ENCODE measurements at regions not wholly inside any gene's neighbourhood (a gene's known extent, or its start where the extent isn't known, plus 50 kb on each side); places are given as distances from the start of the nearest gene placed in this dataset.

DNA sequence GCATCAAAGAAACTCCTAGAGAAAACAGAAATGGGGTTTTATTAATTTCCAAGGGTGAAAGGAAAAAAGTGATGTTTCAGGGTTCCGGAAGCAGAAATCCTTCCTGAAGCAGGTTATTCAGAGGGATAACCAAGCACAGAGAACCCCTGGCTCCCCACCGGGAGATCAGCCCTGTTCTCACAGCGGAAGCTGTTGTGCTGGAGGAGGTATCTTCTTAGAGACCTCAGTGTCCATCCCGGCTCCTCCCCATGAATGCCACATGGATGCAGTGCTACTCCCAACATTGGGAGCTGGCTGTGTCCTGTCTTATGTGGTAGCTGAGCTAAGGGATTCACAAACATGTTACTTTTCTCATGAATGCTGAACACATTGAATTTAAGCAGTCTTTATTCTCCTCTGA is 80.9 kb upstream of the IRX2 start:
- in situ Hi-C loops (cut with MboI), result no loop called here
- no peaks in the 10 kb centered on the region for H3K36me3 ChIP-seq (ENCODE audit: control insufficient read depth in 2 of 2, insufficient read depth in 2 of 2, low read length in 1 of 2)
- ChIA-PET RAD21 (ENCODE audit: unreplicated experiment) (no interaction called here), SMC1A (ENCODE audit: uncharacterized antibody, unreplicated experiment) (no interaction called here), CTCF (no interaction called here), POLR2A (no interaction called here)
- intact Hi-C loops (cut with micrococcal nuclease; ENCODE audit: unreplicated experiment), result no loop called here
- ATAC-seq, result no peak
- no peak overlapping the region for H3K9ac ChIP-seq (ENCODE audit: control insufficient read depth, insufficient read depth, low read length)
- no peak overlapping the region for H2AFZ ChIP-seq (ENCODE audit: control insufficient read depth, low read depth, low read length)
- H3K4me3 ChIP-seq, result no peak overlapping the region
- FAIRE-seq, result no peak
- no TSS peak for BruUV-seq (replicated peaks)
- no peak overlapping the region for H3K27ac ChIP-seq (ENCODE audit: control insufficient read depth, insufficient read depth)
- H4K20me1 ChIP-seq (ENCODE audit: control insufficient read depth, insufficient read depth), result no peaks in the 10 kb centered on the region
- no peaks in the 10 kb centered on the region for H3K4me1 ChIP-seq (ENCODE audit: control insufficient read depth, insufficient read depth, low read length)
- H3K4me2 ChIP-seq (ENCODE audit: control insufficient read depth, insufficient read depth), result no peak overlapping the region
- no peaks in the 10 kb centered on the region; the same call in 2 of the 3 replicates for H3K9me3 ChIP-seq (replicated peaks; ENCODE audit: control insufficient read depth, insufficient read depth, low read length)
- no peaks in the 10 kb centered on the region for H3K27me3 ChIP-seq (replicated peaks in 1 of 2; ENCODE audit: control insufficient read depth in 2 of 2, insufficient read depth in 2 of 2, low read length in 1 of 2)
- WGBS (ENCODE audit: insufficient coverage, insufficient replicate concordance, low lambda C conversion rate, missing lambda C conversion rate), result 23% methylated on average over 4 of the region's 4 CpGs
- H3K79me2 ChIP-seq (ENCODE audit: control insufficient read depth, insufficient read depth, low read length), result no peaks in the 10 kb centered on the region
- no peak for TF ChIP-seq GABPA (IDR thresholded peaks at IDR 0.05; ENCODE audit: low read depth)
- TF ChIP-seq MEF2A (IDR thresholded peaks at IDR 0.05; ENCODE audit: insufficient read depth, low read depth, low read length), result no peak
- no peak for TF ChIP-seq ZNF274 (IDR thresholded peaks at IDR 0.05; ENCODE audit: insufficient read depth, insufficient read length)
- TF ChIP-seq, protein P1, sequence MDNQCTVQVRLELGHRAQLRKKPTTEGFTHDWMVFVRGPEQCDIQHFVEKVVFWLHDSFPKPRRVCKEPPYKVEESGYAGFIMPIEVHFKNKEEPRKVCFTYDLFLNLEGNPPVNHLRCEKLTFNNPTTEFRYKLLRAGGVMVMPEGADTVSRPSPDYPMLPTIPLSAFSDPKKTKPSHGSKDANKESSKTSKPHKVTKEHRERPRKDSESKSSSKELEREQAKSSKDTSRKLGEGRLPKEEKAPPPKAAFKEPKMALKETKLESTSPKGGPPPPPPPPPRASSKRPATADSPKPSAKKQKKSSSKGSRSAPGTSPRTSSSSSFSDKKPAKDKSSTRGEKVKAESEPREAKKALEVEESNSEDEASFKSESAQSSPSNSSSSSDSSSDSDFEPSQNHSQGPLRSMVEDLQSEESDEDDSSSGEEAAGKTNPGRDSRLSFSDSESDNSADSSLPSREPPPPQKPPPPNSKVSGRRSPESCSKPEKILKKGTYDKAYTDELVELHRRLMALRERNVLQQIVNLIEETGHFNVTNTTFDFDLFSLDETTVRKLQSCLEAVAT (IDR thresholded peaks at IDR 0.05), result no peak
- TF ChIP-seq SMAD1 (IDR thresholded peaks at IDR 0.05; ENCODE audit: low read depth, partially characterized antibody), result no peak
- TF ChIP-seq, protein P2, sequence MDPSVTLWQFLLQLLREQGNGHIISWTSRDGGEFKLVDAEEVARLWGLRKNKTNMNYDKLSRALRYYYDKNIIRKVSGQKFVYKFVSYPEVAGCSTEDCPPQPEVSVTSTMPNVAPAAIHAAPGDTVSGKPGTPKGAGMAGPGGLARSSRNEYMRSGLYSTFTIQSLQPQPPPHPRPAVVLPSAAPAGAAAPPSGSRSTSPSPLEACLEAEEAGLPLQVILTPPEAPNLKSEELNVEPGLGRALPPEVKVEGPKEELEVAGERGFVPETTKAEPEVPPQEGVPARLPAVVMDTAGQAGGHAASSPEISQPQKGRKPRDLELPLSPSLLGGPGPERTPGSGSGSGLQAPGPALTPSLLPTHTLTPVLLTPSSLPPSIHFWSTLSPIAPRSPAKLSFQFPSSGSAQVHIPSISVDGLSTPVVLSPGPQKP (IDR thresholded peaks at IDR 0.05; ENCODE audit: low read depth, low read length), result no peak
- TF ChIP-seq NFIC (IDR thresholded peaks at IDR 0.05; ENCODE audit: low read depth, low read length), result no peak
- TF ChIP-seq TAF1 (IDR thresholded peaks at IDR 0.05; ENCODE audit: borderline replicate concordance, low read depth, low read length), result no peak
- TF ChIP-seq YBX1 (IDR thresholded peaks at IDR 0.05), result no peak
- TF ChIP-seq IKZF1 (conservative IDR thresholded peaks at IDR 0.05), result no peak
- TF ChIP-seq, protein P3, sequence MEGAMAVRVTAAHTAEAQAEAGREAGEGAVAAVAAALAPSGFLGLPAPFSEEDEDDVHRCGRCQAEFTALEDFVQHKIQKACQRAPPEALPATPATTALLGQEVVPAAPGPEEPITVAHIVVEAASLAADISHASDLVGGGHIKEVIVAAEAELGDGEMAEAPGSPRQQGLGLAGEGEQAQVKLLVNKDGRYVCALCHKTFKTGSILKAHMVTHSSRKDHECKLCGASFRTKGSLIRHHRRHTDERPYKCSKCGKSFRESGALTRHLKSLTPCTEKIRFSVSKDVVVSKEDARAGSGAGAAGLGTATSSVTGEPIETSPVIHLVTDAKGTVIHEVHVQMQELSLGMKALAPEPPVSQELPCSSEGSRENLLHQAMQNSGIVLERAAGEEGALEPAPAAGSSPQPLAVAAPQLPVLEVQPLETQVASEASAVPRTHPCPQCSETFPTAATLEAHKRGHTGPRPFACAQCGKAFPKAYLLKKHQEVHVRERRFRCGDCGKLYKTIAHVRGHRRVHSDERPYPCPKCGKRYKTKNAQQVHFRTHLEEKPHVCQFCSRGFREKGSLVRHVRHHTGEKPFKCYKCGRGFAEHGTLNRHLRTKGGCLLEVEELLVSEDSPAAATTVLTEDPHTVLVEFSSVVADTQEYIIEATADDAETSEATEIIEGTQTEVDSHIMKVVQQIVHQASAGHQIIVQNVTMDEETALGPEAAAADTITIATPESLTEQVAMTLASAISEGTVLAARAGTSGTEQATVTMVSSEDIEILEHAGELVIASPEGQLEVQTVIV (IDR thresholded peaks at IDR 0.05; ENCODE audit: borderline replicate concordance, partially characterized antibody), result no peak
- TF ChIP-seq RAD21 (IDR thresholded peaks at IDR 0.05; ENCODE audit: insufficient read depth, low read depth, low read length), result no peak
- no peak for TF ChIP-seq PAX5 (IDR thresholded peaks at IDR 0.05; ENCODE audit: borderline replicate concordance, low read depth, low read length)
- TF ChIP-seq IKZF2 (IDR thresholded peaks at IDR 0.05), result no peak
- TF ChIP-seq ZZZ3 (IDR thresholded peaks at IDR 0.05; ENCODE audit: control insufficient read depth, insufficient read length, low read depth), result no peak
- no peak for DNase-seq (ENCODE audit: low read depth, low spot score)
